ENCODE measurements at regions not wholly inside any gene's neighbourhood (a gene's known extent, or its start where the extent isn't known, plus 50 kb on each side); places are given as distances from the start of the nearest gene placed in this dataset.

DNA sequence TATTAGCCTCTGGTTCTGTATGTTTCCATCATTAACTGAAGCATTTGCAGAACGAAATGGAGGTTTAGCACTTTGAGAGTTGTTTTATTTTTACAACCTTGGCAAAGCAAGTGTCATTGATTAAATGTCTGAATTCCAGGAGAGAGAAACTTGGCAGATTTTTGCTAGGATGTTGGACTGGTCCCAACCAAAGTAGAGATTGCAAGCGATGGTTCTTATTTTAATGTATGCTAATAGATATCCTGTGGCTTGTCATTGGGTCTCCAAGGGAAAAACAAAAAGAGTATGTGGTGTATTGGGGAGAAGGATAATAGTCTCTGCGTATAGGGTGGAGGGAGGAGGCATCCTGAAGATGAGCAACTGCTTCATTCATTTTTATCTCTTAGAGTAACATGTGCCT, 457.2 kb upstream of the RUNX1 start:
- Histone ChIP-seq H3K79me1 (ENCODE audit: insufficient read depth, low read depth, low read length, poor library complexity, severe bottlenecking) (no peaks in the 10 kb centered on the region), H3K27me3 (ENCODE audit: insufficient read depth, low read length) (no peaks in the 10 kb centered on the region), H3K9me3 (ENCODE audit: control insufficient read depth, low read depth, low read length) (no peaks in the 10 kb centered on the region), H4K20me1 (ENCODE audit: control insufficient read depth, insufficient read depth, insufficient read length) (no peaks in the 10 kb centered on the region), H3K23me2 (ENCODE audit: insufficient read length, low read depth, low read length, poor library complexity, severe bottlenecking) (no peaks in the 10 kb centered on the region), H3T11ph (ENCODE audit: low read length) (no peak overlapping the region), H2BK5ac (ENCODE audit: insufficient read length, low read length) (no peak overlapping the region), H2BK20ac (ENCODE audit: low read depth, low read length, poor library complexity, severe bottlenecking) (no peak overlapping the region), H3K18ac (ENCODE audit: insufficient read length, low read depth, low read length) (no peak overlapping the region), H3K23ac (ENCODE audit: insufficient read length, low read depth, low read length) (no peak overlapping the region), H2AFZ (ENCODE audit: low read length) (no peak overlapping the region), H2BK120ac (ENCODE audit: low read depth, low read length, poor library complexity, severe bottlenecking) (no peak overlapping the region), H4K8ac (replicated peaks; ENCODE audit: insufficient read length, low read depth, low read length) (no peak overlapping the region), H3K4me2 (ENCODE audit: insufficient read depth, insufficient read length, low read length) (peak overlapping the region; percentile 32), H2BK15ac (ENCODE audit: low read depth, low read length) (no peak overlapping the region), H2BK12ac (ENCODE audit: insufficient read length, low read depth, low read length) (no peak overlapping the region), H3K79me2 (ENCODE audit: insufficient read depth, low read length) (no peaks in the 10 kb centered on the region), H4K5ac (ENCODE audit: insufficient read length, low read depth, low read length) (no peak overlapping the region), H3K56ac (ENCODE audit: insufficient read length, low read depth, low read length) (no peak overlapping the region), H3K4ac (ENCODE audit: low read depth, low read length) (no peak overlapping the region), H2AK5ac (ENCODE audit: insufficient read length, low read length) (no peak overlapping the region), H3K14ac (ENCODE audit: insufficient read depth, low read length) (no peak overlapping the region), H3K4me1 (ENCODE audit: insufficient read depth, low read length) (peaks cover 14% of the 10 kb centered on the region), H4K91ac (ENCODE audit: insufficient read length, low read depth, low read length) (no peak overlapping the region), H3K9ac (ENCODE audit: extremely low read depth, insufficient read length, low read length) (no peak overlapping the region), H3K27ac (ENCODE audit: insufficient read length, low read depth, low read length) (no peak overlapping the region)
- no peak for DNase-seq
- no peaks in the 10 kb centered on the region for H3K27me3 Mint-ChIP-seq (ENCODE audit: low read depth)
- TF ChIP-seq, protein P1, sequence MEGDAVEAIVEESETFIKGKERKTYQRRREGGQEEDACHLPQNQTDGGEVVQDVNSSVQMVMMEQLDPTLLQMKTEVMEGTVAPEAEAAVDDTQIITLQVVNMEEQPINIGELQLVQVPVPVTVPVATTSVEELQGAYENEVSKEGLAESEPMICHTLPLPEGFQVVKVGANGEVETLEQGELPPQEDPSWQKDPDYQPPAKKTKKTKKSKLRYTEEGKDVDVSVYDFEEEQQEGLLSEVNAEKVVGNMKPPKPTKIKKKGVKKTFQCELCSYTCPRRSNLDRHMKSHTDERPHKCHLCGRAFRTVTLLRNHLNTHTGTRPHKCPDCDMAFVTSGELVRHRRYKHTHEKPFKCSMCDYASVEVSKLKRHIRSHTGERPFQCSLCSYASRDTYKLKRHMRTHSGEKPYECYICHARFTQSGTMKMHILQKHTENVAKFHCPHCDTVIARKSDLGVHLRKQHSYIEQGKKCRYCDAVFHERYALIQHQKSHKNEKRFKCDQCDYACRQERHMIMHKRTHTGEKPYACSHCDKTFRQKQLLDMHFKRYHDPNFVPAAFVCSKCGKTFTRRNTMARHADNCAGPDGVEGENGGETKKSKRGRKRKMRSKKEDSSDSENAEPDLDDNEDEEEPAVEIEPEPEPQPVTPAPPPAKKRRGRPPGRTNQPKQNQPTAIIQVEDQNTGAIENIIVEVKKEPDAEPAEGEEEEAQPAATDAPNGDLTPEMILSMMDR (conservative IDR thresholded peaks at IDR 0.05): no peak
- peaks cover 69 to 72% of the 10 kb centered on the region in 2 experiments for H3K4me1 Mint-ChIP-seq
- WGBS (ENCODE audit: extremely low coverage, insufficient read length, low lambda C conversion rate): no CpG with 5 or more reads among the region's 3 CpGs
- no peaks in the 10 kb centered on the region for H3K9me3 Mint-ChIP-seq
- H3K36me3 Mint-ChIP-seq (ENCODE audit: insufficient read depth in 1 of 3, low read depth in 3 of 3): no peaks in the 10 kb centered on the region
- peak overlapping the region; percentile 2 to 13; a peak in 3 of 5 replicates for H3K4me3 Mint-ChIP-seq
- H3K27ac Mint-ChIP-seq: peak overlapping the region; percentile 8 to 65 (median 20); a peak in 2 of 7 replicates

Measured in H9 (cell line).